Stimulated activated CD8-positive, alpha-beta memory T cell treated with anti-CD3 and anti-CD28 coated beads, Interleukin-2, amount 100 ng/mL, for 48 hours (primary cell): ENCODE measurements at regions not wholly inside any gene's neighbourhood (a gene's known extent, or its start where the extent isn't known, plus 50 kb on each side); places are given as distances from the start of the nearest gene placed in this dataset.

Experiments
- DNase-seq, 2 donors: peaks; one replicate each; pipeline ENCODE4 v3.0.0-alpha.2; 2020; ENCODE audit warnings: low read depth in 2 of 2

GRCh38 chr14:97350415-97350814 is 553.2 kb downstream of the VRK1 start:
- no peak for DNase-seq

- no peak for DNase-seq
Observed at GRCh38 chr14:97350894-97351731, 553.9 kb downstream of the VRK1 start.

- DNase-seq = no peak
Observed at GRCh38 chr14:97353102-97353501, 555.9 kb downstream of the VRK1 start.

- no peak for DNase-seq
Observed at GRCh38 chr14:97354119-97354722, 557.0 kb downstream of the VRK1 start.

GRCh38 chr14:97359341-97359740 is 562.2 kb downstream of the VRK1 start:
- no peak for DNase-seq

GRCh38 chr14:97361181-97361580 is 564.0 kb downstream of the VRK1 start:
- DNase-seq = no peak

- no peak for DNase-seq
Observed at GRCh38 chr14:97361958-97362357, 564.8 kb downstream of the VRK1 start.

GRCh38 chr14:97366400-97366799 is 569.2 kb downstream of the VRK1 start:
- no peak for DNase-seq

GRCh38 chr14:97367278-97367677 is 570.1 kb downstream of the VRK1 start:
- no peak for DNase-seq

- DNase-seq = no peak
Observed at GRCh38 chr14:97368049-97368448, 570.9 kb downstream of the VRK1 start.

- DNase-seq = no peak
Observed at GRCh38 chr14:97368900-97369564, 571.9 kb downstream of the VRK1 start.

GRCh38 chr14:97369901-97370300 is 572.7 kb downstream of the VRK1 start:
- no peak for DNase-seq

- DNase-seq = no peak
Observed at GRCh38 chr14:97376310-97376709, 579.1 kb downstream of the VRK1 start.

GRCh38 chr14:97377550-97377949 is 580.4 kb downstream of the VRK1 start:
- DNase-seq = no peak

GRCh38 chr14:97379091-97379531 is 581.9 kb downstream of the VRK1 start:
- peak; percentile 14 to 22 for DNase-seq

GRCh38 chr14:97380539-97380941 is 583.4 kb downstream of the VRK1 start:
- peak; percentile 46 to 60 for DNase-seq

- no peak for DNase-seq
Observed at GRCh38 chr14:97381309-97381708, 584.1 kb downstream of the VRK1 start.

- DNase-seq = no peak
Observed at GRCh38 chr14:97382616-97383226, 585.5 kb downstream of the VRK1 start.

- no peak for DNase-seq
Observed at GRCh38 chr14:97385727-97386126, 588.5 kb downstream of the VRK1 start.

- no peak for DNase-seq
Observed at GRCh38 chr14:97387252-97387874, 590.2 kb downstream of the VRK1 start.

- no peak for DNase-seq
Observed at GRCh38 chr14:97388408-97388807, 591.2 kb downstream of the VRK1 start.
